Smooth muscle cell (in vitro differentiated cells): ENCODE measurements at regions not wholly inside any gene's neighbourhood (a gene's known extent, or its start where the extent isn't known, plus 50 kb on each side); places are given as distances from the start of the nearest gene placed in this dataset.

ENCODE experiments used
- DNase-seq: peaks from one replicate; lab custom pipeline; 2025; ENCODE audit not compliant: unreplicated experiment; lab: John Stamatoyannopoulos, UW
- H2AFZ ChIP-seq: fragments of 200-600 bp; sonication (generic); 2 replicates; pipeline ENCODE4 v1.6.0; 2016; ENCODE audit warnings: antibody characterized with exemption, low read depth, mild to moderate bottlenecking
- H3F3A ChIP-seq: fragments of 200-600 bp; sonication (generic); 2 replicates; pipeline ENCODE4 v1.6.0; 2017; ENCODE audit warnings: antibody characterized with exemption, low read depth
- H3K27ac ChIP-seq: fragments of 200-600 bp; sonication (generic); 2 replicates; pipeline ENCODE4 v1.5.1; 2016; ENCODE audit warnings: low read depth, mild to moderate bottlenecking
- H3K27me3 ChIP-seq: fragments of 200-600 bp; sonication (generic); 2 replicates; pipeline ENCODE4 v1.6.1; 2016; ENCODE audit warnings: low read depth, mild to moderate bottlenecking
- H3K36me3 ChIP-seq: fragments of 200-600 bp; sonication (generic); 2 replicates; pipeline ENCODE4 v1.5.1; 2016; ENCODE audit warnings: low read depth
- H3K4me1 ChIP-seq: fragments of 200-600 bp; sonication (generic); 2 replicates; pipeline ENCODE4 v1.5.1; 2016; ENCODE audit warnings: low read depth
- H3K4me2 ChIP-seq: fragments of 200-600 bp; sonication (generic); 2 replicates; pipeline ENCODE4 v1.6.0; 2016; ENCODE audit warnings: mild to moderate bottlenecking
- H3K4me3 ChIP-seq: fragments of 200-600 bp; sonication (generic); 2 replicates; pipeline ENCODE4 v1.5.1; 2016; ENCODE audit warnings: mild to moderate bottlenecking
- H3K79me2 ChIP-seq: fragments of 200-600 bp; sonication (generic); 2 replicates; pipeline ENCODE4 v1.6.0; 2016; ENCODE audit warnings: low read depth, mild to moderate bottlenecking
- H3K9ac ChIP-seq: fragments of 200-600 bp; sonication (generic); 2 replicates; pipeline ENCODE4 v1.6.0; 2016; ENCODE audit warnings: low read depth
- H3K9me3 ChIP-seq: fragments of 200-600 bp; sonication (generic); replicated peaks from 2 replicates; pipeline ENCODE4 v1.5.1; 2016; ENCODE audit warnings: low read depth
- H4K20me1 ChIP-seq: fragments of 200-600 bp; sonication (generic); 2 replicates; pipeline ENCODE4 v1.6.0; 2016; ENCODE audit warnings: low read depth
- CTCF ChIP-seq: fragments of 200-600 bp; sonication (generic); IDR thresholded peaks from 2 replicates; pipeline ENCODE4 v1.5.1; 2017; ENCODE audit warnings: borderline replicate concordance, mild to moderate bottlenecking, antibody characterized with exemption; ENCODE audit not compliant: insufficient read depth, poor library complexity, severe bottlenecking
- WGBS: methylation state at CpG from one replicate; pipeline ENCODE4 v1.1.7; 2016; ENCODE audit warnings: low lambda C conversion rate; 5-methylcytosine and 5-hydroxymethylcytosine counted together

GRCh38 chr5:162721125-162721524, 653.6 kb downstream of the GABRG2 start:
- H3K27me3 ChIP-seq = no peaks in the 10 kb centered on the region
- H3F3A ChIP-seq = no peaks in the 10 kb centered on the region
- H3K9ac ChIP-seq = no peak overlapping the region
- H3K4me1 ChIP-seq = no peaks in the 10 kb centered on the region
- H3K79me2 ChIP-seq = no peaks in the 10 kb centered on the region
- WGBS = 93% methylated on average over 1 of the region's 1 CpG
- H2AFZ ChIP-seq = no peak overlapping the region
- no peak for TF ChIP-seq CTCF
- H3K4me3 ChIP-seq = no peak overlapping the region
- no peak for DNase-seq
- no peaks in the 10 kb centered on the region for H4K20me1 ChIP-seq
- no peak overlapping the region for H3K4me2 ChIP-seq
- peaks cover 9% of the 10 kb centered on the region for H3K9me3 ChIP-seq
- no peaks in the 10 kb centered on the region for H3K36me3 ChIP-seq
- no peak overlapping the region for H3K27ac ChIP-seq

GRCh38 chr5:162752612-162753011, 684.8 kb upstream of the CCNG1 start:
- Histone ChIP-seq H2AFZ (no peak overlapping the region), H3K27ac (no peak overlapping the region), H3K4me2 (no peak overlapping the region), H3K4me3 (no peak overlapping the region), H3K36me3 (no peaks in the 10 kb centered on the region), H3K9ac (no peak overlapping the region), H3F3A (no peaks in the 10 kb centered on the region), H4K20me1 (no peaks in the 10 kb centered on the region), H3K79me2 (no peaks in the 10 kb centered on the region), H3K4me1 (no peaks in the 10 kb centered on the region), H3K9me3 (no peaks in the 10 kb centered on the region), H3K27me3 (no peaks in the 10 kb centered on the region)
- DNase-seq = no peak
- no peak for TF ChIP-seq CTCF
- WGBS = 84% methylated on average over 3 of the region's 3 CpGs

- Histone ChIP-seq H3K4me3 (no peak overlapping the region), H3K9ac (no peak overlapping the region), H3K36me3 (no peaks in the 10 kb centered on the region), H3K79me2 (no peaks in the 10 kb centered on the region), H3K4me2 (no peak overlapping the region), H3K27ac (no peak overlapping the region), H3F3A (no peaks in the 10 kb centered on the region), H2AFZ (no peak overlapping the region), H4K20me1 (no peaks in the 10 kb centered on the region), H3K27me3 (no peaks in the 10 kb centered on the region), H3K9me3 (no peaks in the 10 kb centered on the region), H3K4me1 (no peaks in the 10 kb centered on the region)
- no peak for DNase-seq
- WGBS = 77% methylated on average over 5 of the region's 5 CpGs
- TF ChIP-seq CTCF = no peak
Measured at GRCh38 chr5:162762119-162762518, 675.3 kb upstream of the CCNG1 start.

GRCh38 chr5:162769019-162769418, 668.4 kb upstream of the CCNG1 start:
- H3K9me3 ChIP-seq = no peaks in the 10 kb centered on the region
- DNase-seq = no peak
- TF ChIP-seq CTCF = no peak
- no peak overlapping the region for H3K4me3 ChIP-seq
- H4K20me1 ChIP-seq = no peaks in the 10 kb centered on the region
- H3K4me1 ChIP-seq = no peaks in the 10 kb centered on the region
- H3K27me3 ChIP-seq = no peaks in the 10 kb centered on the region
- no peak overlapping the region for H3K9ac ChIP-seq
- no peak overlapping the region for H3K4me2 ChIP-seq
- H3K36me3 ChIP-seq = no peaks in the 10 kb centered on the region
- no peaks in the 10 kb centered on the region for H3F3A ChIP-seq
- H3K79me2 ChIP-seq = no peaks in the 10 kb centered on the region
- no peak overlapping the region for H2AFZ ChIP-seq
- H3K27ac ChIP-seq = no peak overlapping the region
- 76% methylated on average over 4 of the region's 4 CpGs for WGBS
